Posterior cingulate gyrus (tissue), 11 donors: ENCODE measurements at regions not wholly inside any gene's neighbourhood (a gene's known extent, or its start where the extent isn't known, plus 50 kb on each side); places are given as distances from the start of the nearest gene placed in this dataset.
"Not testable (repeated sequence)": the region's sequence is repeated elsewhere in the genome, so short reads cannot be mapped to it uniquely, and the experiment has no call there.

Source experiments
- DNase-seq, 10 donors: peaks; one replicate each; pipeline versions ENCODE4 v3.0.0 to v3.0.0-alpha.2; 2020 to 2021; ENCODE audit warnings: mixed read lengths in 3 of 10
- intact Hi-C: fragments of 100-400 bp; cut with DNase I; formaldehyde crosslinking; loops from one replicate; pipeline ENCODE4 v1.15.1; 2023

- no peak for DNase-seq
- intact Hi-C loops, result no loop called here
Measured at GRCh38 chr9:31445960-31446359, 938.5 kb upstream of the ACO1 start.

DNA sequence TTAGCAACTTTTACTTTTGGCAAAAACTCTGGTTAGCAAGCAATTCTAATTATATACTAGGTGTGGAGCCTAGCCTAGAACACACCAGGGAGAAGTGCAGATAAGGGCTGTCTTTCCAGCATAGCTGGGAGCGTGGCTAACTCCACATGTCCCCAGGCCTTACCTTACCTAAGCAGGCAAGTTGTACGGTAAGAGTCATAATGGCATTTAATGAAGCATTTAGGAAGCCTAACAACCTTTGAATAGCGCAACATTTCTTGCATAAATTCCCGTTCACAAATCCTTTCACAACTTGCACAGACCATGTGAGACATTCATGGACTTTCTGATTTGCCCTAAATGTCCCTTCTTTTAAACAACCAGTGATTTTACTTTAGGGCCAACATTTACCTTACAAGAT lies 917.4 kb upstream of the ACO1 start:
- DNase-seq, result no peak
- intact Hi-C loops, result no loop called here

GRCh38 chr9:31470051-31470450 lies 914.4 kb upstream of the ACO1 start:
- DNase-seq, result no peak
- intact Hi-C loops, result no loop called here

GRCh38 chr9:31471010-31471409 lies 913.4 kb upstream of the ACO1 start:
- DNase-seq, result no peak
- intact Hi-C loops, result no loop called here

GRCh38 chr9:31486630-31487029 lies 897.8 kb upstream of the ACO1 start:
- intact Hi-C loops, result no loop called here
- DNase-seq, result no peak

- no peak for DNase-seq
- intact Hi-C loops, result no loop called here
Measured at GRCh38 chr9:31490551-31491106, 893.8 kb upstream of the ACO1 start.

GRCh38 chr9:31492229-31492628 lies 892.2 kb upstream of the ACO1 start:
- DNase-seq, result no peak
- intact Hi-C loops, result no loop called here

GRCh38 chr9:31500422-31500821 lies 884.0 kb upstream of the ACO1 start:
- intact Hi-C loops, result no loop called here
- DNase-seq, result no peak

GRCh38 chr9:31519011-31519410 lies 865.4 kb upstream of the ACO1 start:
- intact Hi-C loops, result no loop called here
- peak in 1 of 10 donors; percentile 62 for DNase-seq

DNA sequence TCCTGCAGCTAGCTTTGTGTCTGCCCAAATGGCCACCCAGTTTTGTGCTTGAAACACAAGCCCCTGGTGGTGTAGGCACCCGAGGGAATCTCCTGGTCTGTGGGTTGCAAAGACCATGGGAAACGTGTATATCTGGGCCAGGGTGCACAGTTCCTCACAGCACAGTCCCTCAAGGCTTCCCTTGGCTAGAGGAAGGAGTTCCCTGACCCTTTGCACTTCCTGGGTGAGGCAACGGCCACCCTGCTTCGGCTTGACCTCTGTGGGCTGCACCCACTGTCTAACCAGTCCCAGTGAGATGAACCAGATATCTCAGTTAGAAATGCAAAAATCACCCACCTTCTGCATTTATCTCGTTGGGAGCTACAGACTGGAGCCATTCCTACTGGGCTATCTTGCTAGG lies 865.0 kb upstream of the ACO1 start:
- peak in 1 of 10 donors; percentile 44 for DNase-seq
- intact Hi-C loops, result no loop called here

- intact Hi-C loops, result no loop called here
- no peak for DNase-seq
Measured at GRCh38 chr9:31519826-31520225, 864.6 kb upstream of the ACO1 start.

DNA sequence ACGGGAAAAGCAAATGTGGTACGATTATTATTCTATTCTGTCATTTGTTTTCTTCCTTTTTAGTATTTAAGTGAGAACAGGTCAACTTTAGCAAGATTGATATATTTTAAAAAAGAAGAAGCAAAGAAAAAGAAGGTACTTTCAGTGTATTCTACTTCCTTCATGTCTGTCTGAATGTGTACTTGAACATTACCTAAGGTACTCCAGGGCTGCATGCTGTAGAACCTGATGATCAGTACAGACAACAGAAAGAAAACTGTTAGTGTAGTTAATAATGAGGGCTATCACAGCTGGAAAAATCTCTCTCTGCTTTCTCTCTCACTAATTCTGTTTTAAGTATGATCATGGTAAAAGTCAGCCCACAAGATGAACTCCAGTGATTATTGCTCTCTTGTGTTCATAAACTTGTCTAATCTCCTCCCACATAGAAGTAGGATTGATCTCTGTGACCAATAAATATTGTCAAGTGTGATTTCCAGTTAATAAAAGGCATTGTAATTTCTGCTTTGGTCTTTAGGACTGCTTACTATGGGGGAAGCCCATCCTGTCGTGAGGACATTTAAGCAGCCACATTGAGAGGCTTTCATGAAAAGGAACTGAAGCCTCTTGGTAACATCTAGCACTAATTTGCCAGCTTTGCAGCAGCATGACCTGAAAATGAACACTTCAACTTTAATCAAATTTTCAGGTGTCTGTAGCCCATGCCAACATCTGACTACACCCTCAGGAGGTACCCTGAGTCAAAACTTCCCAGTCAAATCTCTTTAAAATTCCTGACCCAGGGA lies 864.0 kb upstream of the ACO1 start:
- DNase-seq, result no peak
- intact Hi-C loops, result no loop called here

- no peak for DNase-seq
- intact Hi-C loops, result no loop called here
Measured at GRCh38 chr9:31535651-31536050, 848.8 kb upstream of the ACO1 start.

DNA sequence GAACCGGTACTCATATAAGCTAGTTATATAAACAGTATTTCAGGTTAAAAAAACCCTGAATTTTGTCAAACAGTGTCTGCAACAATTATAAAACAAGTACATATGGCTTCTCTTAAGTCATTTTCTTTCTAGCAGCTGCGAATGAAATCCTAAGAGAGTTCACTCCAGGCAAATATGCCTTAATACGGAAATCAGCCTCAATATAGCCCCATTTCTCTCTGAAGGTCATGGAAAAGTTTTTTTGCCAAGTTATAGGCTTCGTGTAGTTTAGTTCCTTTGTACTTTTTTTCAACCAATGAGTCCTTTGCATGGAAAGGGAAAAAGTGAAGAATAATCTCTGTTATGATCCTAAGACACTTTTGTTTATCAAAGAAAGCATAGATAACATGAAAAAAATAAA lies 848.0 kb upstream of the ACO1 start:
- DNase-seq, result no peak
- intact Hi-C loops, result no loop called here

DNA sequence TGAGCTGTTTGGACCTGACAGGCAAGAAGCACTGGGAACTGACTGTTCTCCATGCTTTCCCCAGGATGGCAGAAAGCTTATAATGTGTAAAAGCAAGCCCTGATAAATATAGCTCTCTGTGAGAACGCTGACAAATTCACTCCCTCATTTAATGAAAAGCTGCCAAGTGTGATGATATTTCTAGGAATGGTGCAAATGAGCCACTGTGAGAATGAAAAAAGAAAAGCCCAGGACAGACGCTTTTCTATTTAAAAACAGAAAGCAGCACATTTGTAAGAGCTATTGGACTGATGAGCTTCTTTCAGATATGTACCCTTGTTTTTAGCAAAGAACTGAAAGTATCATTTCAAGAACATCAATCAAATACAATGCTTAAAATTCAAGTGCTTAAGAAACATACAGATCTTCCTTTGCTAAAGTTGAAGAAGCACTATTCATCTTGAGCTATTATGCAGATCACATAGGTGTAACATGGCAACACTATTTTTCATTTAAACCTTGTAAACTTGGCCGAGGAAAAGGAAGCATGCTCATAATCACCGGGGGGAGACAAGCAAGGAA lies 842.6 kb upstream of the ACO1 start:
- DNase-seq, result peak in 3 of 10 donors; percentile 14 to 22 (median 21)

DNA sequence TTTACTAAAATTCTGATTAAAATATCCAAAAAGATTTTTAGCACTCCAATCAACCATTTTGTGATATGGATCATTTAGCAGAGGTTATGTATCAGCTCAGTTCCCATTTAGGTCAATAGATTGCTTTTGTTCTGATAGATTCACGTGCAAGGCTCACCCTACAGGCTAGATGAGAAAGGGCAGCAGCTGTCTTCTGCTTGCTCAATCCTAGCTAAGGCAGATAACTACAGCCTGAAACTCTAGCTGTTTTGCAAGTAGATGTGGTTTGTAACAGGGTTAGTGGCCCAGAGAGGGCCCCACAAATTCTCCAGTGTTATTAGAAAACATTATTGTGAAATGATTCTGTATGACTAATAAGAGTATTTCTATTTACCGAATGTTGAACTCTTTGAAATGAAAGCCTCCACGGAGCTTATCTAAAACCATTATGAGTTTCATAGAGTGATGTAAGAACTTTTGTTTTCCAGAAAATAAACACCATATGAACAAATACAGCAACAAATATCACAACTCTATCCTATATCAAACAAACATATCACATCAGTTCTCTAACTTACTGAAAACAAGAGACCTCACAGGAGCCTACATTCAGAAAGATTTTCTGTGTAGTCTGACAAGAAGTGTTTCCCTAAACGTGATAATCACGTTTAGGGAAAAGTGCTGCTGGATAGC lies 841.9 kb upstream of the ACO1 start:
- no peak for DNase-seq
- intact Hi-C loops, result no loop called here

More for the DNA sequence above, 842.6 kb upstream of the ACO1 start:
- intact Hi-C loops, result no loop called here

DNA sequence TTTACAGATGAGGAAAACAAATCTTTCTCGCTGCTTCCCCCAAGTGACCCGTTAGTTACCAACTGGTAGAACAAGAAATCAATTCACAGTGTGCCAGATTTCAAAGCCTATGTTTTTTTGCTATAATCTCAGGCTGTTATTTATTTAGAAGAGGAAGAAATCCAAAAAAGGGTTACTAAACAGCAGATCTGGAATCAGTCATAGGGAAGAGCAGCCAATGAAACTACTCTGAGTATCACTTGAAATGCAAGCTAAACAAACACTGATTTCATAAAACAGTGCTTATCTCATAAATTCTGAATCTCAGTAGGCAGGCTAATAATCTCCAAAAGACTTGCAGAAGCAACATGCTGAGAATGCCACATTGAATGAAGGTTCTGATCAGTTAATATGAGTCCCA lies 829.5 kb upstream of the ACO1 start:
- DNase-seq, result no peak
- intact Hi-C loops, result no loop called here

- DNase-seq, result no peak
- intact Hi-C loops, result no loop called here
Measured at GRCh38 chr9:31556667-31557463, 827.6 kb upstream of the ACO1 start.

GRCh38 chr9:31572190-31572589 lies 812.3 kb upstream of the ACO1 start:
- DNase-seq, intact Hi-C loops: not testable (repeated sequence)

DNA sequence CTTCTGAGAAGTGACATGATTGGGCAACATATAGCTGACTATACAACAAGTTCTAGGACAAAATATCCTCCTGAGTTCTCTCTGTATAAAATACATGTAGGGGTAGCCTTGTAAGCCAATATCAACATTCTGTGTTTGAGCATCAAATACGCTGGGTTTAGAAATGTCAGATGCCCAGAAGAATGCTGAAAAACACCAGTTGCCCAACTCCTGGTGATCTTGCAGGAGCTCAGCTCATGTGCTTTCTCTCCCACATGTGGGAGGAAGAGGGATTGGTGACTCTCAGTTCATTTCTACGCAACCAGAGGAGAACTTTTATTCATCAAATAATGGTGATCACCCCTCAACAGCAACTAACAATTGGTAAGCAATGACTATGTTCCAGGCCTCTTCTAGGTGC lies 810.9 kb upstream of the ACO1 start:
- no peak for DNase-seq
- intact Hi-C loops, result no loop called here
